Omental fat pad (tissue), 3 donors: ENCODE measurements at regions not wholly inside any gene's neighbourhood (a gene's known extent, or its start where the extent isn't known, plus 50 kb on each side); places are given as distances from the start of the nearest gene placed in this dataset.
"Not testable (repeated sequence)": the region's sequence is repeated elsewhere in the genome, so short reads cannot be mapped to it uniquely, and the experiment has no call there.

Source experiments
- ATAC-seq: fragments of 150-250 bp; one replicate; pipeline ENCODE4 v1.9.1; 2016; ENCODE audit warnings: mild to moderate bottlenecking, moderate library complexity; ENCODE audit not compliant: low FRiP score
- DNase-seq: peaks from one replicate; pipeline ENCODE4 v3.0.0-alpha.2; 2019; ENCODE audit warnings: low spot score
- TF ChIP-seq, protein P1 (sequence below), 3 donors: fragments of 450-650 bp; IDR thresholded peaks; one replicate each; pipeline ENCODE4 v1.5.1; 2016 to 2017; ENCODE audit warnings: antibody characterized with exemption in 3 of 3, mild to moderate bottlenecking in 3 of 3, moderate library complexity in 2 of 3

DNA sequence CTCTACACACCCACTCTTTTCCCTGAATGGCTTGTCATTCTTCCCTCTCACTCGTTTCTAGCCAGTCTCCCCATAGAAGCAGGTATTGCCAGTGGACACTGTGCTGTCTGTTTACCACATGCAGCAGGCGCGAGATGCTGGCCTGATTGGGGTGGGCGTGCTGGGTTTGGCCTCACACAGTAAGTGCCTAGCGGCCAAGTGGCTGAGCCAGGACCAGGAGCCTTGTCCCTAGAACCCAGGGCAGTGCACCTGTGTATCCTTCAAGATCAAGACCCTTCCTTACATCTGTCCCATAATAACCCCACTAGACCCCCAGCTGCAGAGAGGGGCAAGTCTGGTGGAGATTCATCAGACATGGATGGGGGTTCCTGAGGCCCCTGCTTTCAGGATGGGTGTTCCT, 112.8 kb upstream of the IRX4 start:
- no peak for ATAC-seq
- TF ChIP-seq, protein P1, sequence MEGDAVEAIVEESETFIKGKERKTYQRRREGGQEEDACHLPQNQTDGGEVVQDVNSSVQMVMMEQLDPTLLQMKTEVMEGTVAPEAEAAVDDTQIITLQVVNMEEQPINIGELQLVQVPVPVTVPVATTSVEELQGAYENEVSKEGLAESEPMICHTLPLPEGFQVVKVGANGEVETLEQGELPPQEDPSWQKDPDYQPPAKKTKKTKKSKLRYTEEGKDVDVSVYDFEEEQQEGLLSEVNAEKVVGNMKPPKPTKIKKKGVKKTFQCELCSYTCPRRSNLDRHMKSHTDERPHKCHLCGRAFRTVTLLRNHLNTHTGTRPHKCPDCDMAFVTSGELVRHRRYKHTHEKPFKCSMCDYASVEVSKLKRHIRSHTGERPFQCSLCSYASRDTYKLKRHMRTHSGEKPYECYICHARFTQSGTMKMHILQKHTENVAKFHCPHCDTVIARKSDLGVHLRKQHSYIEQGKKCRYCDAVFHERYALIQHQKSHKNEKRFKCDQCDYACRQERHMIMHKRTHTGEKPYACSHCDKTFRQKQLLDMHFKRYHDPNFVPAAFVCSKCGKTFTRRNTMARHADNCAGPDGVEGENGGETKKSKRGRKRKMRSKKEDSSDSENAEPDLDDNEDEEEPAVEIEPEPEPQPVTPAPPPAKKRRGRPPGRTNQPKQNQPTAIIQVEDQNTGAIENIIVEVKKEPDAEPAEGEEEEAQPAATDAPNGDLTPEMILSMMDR (IDR thresholded peaks at IDR 0.05), result no peak
- no peak for DNase-seq

DNA sequence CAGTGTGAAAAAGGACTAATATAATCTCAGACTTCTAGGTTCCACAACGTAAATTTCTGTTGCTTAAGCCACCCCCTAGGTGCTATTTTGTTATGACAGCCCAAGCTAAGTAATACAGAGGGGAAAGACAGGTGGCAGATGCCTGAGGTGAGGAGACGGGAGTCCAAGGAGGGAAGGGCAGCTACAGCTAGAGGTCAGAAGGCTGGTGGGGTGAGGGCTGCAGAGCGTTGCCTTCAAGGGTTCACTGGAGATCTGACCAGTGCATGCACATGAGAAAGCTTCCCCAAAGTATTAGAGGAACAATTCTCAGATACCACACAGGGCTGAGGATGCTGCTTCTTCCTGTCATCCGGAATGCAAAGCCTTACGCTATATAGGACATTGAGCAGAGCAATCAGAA, 104.7 kb upstream of the IRX4 start:
- ATAC-seq (no peak), DNase-seq (no peak)

DNA sequence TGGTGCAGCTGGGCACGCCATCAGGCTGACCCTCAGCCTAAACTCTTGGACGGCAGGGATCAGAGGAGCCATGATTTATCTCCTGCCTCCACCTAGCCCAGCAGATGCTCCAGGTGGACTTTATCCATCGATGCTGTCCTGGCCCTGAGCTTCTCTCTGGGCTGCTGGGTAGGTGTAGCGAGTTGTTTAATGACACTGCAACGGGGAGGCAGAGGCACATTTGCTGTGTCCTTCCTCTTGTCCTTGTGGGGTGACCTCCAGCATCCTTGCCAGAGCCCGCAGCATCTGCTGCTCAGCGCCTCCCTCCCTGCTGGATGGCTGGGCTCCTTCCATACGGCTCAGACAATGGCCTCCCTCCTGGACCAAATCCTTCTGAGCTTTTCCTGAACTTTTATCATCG, 103.1 kb upstream of the IRX4 start:
- TF ChIP-seq, protein P1 (IDR thresholded peaks at IDR 0.05), result no peak
- DNase-seq, result no peak
- no peak for ATAC-seq

More for the DNA sequence above, 104.7 kb upstream of the IRX4 start:
- TF ChIP-seq, protein P1 (IDR thresholded peaks at IDR 0.05), result no peak

DNA sequence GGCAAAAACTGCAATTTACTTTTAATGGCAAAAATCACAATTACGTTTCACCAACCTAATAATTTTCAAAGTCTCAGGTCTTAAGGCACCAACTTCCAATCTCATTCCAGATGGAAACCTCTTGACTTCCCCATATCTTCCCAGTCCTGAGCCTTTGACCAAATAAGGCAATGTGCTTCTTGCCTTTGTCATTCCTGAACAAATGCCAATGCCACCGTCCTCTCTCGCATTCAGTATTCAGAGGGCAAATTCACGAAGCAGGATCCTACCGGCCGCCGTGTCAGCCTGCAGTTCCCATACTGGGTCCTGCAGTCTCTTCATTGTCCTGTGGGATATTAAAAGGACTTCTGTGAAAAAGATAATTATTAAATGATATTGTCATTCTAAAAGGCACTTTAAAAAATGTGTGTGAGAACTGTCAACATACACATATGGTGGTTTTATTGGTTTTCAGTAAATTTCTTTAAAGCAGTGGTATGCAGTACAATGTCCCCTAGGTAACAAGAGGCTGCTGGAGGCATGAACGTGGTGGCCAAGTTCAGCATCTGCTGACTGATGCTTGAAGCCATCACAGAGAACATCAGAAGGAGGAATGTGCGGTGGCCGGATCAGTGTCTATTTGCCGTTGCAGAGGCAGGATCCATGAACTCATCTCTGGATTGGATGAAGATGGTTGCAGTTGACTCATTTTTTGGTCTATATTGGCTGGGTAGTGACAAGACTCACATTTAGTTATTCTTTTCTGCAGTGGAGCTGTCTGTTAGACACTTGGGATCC, 101.4 kb upstream of the IRX4 start:
- ATAC-seq, result no peak
- TF ChIP-seq, protein P1 (IDR thresholded peaks at IDR 0.05), result no peak

DNA sequence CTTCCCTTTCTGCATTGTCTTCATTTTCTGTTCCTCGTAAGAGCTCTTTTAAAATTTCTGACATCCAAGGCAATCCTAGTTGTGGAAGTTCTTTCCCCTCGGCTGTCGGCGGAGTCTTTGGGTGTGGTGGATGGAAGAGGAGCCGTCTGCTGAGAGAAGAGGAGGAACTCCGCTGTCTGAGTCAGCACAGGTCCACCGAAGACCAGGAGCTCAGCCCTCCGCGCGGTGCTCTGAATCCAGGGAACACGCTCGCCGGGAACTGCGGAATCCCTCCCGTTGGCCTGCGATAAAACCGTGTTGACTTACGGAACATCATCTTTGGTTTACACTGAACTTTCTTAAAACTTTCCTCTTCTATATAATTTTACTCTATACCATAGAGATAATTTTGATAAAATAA, 100.7 kb upstream of the IRX4 start:
- ATAC-seq, result no peak
- DNase-seq, result no peak
- TF ChIP-seq, protein P1 (IDR thresholded peaks at IDR 0.05), result no peak

More for the DNA sequence above, 101.4 kb upstream of the IRX4 start:
- no peak for DNase-seq

DNA sequence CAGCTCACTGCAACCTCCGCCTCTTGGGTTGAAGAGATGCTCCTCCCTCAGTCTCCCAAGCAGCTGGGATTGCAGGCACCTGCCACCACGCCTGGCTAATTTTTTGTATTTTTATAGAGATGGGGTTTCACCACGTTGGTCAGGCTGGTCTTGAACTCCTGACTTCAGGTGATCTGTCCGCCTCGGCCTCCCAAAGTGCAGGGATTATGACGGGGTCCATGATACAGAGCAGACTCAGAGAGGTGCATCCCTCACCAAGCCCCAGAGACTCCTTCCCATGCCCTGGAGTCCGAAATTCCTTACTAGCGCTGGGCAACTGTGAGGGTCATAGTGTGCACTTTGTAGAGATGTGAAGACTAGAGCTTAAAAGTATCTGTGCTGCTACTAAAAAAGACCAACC, 99.8 kb upstream of the IRX4 start:
- DNase-seq, ATAC-seq: not testable (repeated sequence)

DNA sequence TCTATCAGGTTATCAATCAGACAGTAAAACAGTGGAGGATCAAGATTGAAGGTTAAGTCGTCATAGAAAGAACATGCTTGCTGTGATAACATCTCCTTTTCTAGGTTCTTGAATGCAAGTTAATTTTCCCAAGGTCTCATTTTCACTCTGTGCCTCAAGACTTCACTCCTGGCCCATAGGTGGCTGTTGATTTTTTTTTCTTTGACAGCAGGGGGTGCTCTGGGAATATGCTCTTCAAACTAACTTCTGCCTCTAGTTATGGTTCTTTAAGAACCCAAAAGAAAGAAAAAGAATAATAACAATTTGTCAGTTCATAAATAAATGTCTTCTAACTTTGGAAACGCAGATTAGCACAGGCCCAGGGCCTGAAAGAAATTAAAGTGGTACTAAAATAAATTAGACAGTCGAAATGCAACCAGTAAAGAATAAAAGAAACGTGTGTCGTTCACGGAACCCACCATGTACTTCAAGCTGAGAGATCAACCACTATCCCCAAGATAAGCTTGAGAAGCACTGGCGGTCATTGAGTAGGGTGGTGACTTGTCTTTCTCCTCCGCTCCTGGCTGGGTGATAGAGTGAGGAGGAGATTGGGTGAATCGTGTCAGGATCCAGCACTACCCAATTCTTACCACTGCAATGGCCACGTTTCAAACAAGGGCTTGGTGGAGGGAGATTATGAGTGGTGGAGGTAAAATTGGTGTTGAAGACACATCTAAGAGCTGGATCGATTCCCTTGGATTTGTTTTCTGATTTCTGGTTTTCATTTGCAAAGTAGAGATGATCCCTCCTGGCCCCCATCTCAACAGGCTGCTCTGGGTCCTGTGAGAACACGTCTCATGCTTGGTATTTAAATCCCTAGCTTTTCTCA, 93.4 kb upstream of the IRX4 start:
- ATAC-seq, result no peak
- no peak for DNase-seq
- TF ChIP-seq, protein P1 (IDR thresholded peaks at IDR 0.05), result no peak
